Spleen (tissue), 11 donors: ENCODE measurements at regions not wholly inside any gene's neighbourhood (a gene's known extent, or its start where the extent isn't known, plus 50 kb on each side); places are given as distances from the start of the nearest gene placed in this dataset.

Experiments
- DNase-seq: peaks from one replicate; pipeline ENCODE4 v3.0.0-alpha.2; 2020
- H3K27ac ChIP-seq, 8 donors: fragments of 200-600 bp; sonication (generic) in 7 of 8; 1 replicate in 4 of 8; 2 replicates in 4 of 8; pipeline versions ENCODE4 v1.5.0 to v1.8.0; 2016 to 2021; ENCODE audit warnings: inconsistent platforms in 4 of 8, mild to moderate bottlenecking in 4 of 8, moderate library complexity in 1 of 8
- H3K27me3 ChIP-seq, 7 donors: fragments of 200-600 bp; sonication (generic) in 6 of 7; replicated peaks in 1 of 7; 1 replicate in 4 of 7; 2 replicates in 3 of 7; pipeline versions ENCODE4 v1.5.0 to v1.8.0; 2016 to 2021; ENCODE audit warnings: inconsistent platforms in 3 of 7, mild to moderate bottlenecking in 1 of 7
- H3K36me3 ChIP-seq, 6 donors: fragments of 200-600 bp; sonication (generic) in 5 of 6; 1 replicate in 4 of 6; 2 replicates in 2 of 6; pipeline versions ENCODE4 v1.5.0 to v1.8.0; 2016 to 2021; ENCODE audit warnings: inconsistent platforms in 2 of 6
- H3K4me1 ChIP-seq, 6 donors: fragments of 200-600 bp; sonication (generic) in 5 of 6; 1 replicate in 3 of 6; 2 replicates in 3 of 6; pipeline versions ENCODE4 v1.5.0 to v1.8.0; 2016 to 2021; ENCODE audit warnings: inconsistent platforms in 3 of 6
- H3K4me3 ChIP-seq, 8 donors: fragments of 200-600 bp; sonication (generic) in 7 of 8; 1 replicate in 4 of 8; 2 replicates in 4 of 8; pipeline versions ENCODE4 v1.5.0 to v1.8.0; 2016 to 2021; ENCODE audit warnings: inconsistent platforms in 4 of 8, mild to moderate bottlenecking in 4 of 8, moderate library complexity in 2 of 8
- H3K9me3 ChIP-seq, 8 donors: fragments of 200-600 bp; sonication (generic) in 7 of 8; 1 replicate in 4 of 8; 2 replicates in 4 of 8; pipeline versions ENCODE4 v1.5.0 to v1.8.0; 2016 to 2021; ENCODE audit warnings: inconsistent platforms in 4 of 8
- CTCF ChIP-seq, 11 experiments: fragments of 200-600 bp in 7 of 11; fragments of 450-650 bp in 4 of 11; sonication (generic) in 4 of 11; IDR thresholded peaks in 8 of 11; conservative IDR thresholded peaks in 3 of 11; 1 replicate in 7 of 11; 2 replicates in 4 of 11; pipeline versions ENCODE4 v1.4.0 to v1.8.0; 2016 to 2021; ENCODE audit warnings: antibody characterized with exemption in 11 of 11, inconsistent platforms in 4 of 11, mild to moderate bottlenecking in 1 of 11
- POLR2A ChIP-seq, 3 donors: fragments of 450-650 bp; IDR thresholded peaks; one replicate each; pipeline ENCODE4 v1.5.1; 2017; ENCODE audit warnings: antibody characterized with exemption in 3 of 3, mild to moderate bottlenecking in 1 of 3
- POLR2AphosphoS5 ChIP-seq, 3 donors: sonication (generic); formaldehyde crosslinking; IDR thresholded peaks; one replicate each; pipeline ENCODE4 v1.5.1; 2017; ENCODE audit warnings: antibody characterized with exemption in 3 of 3
- WGBS, 5 donors: extraction: QIAGEN DNeasy Blood & Tissue Kit in 3 of 5; methylation state at CpG; one replicate each; pipeline versions ENCODE4 v1.1.5 to v1.1.7; 2013 to 2018; 5-methylcytosine and 5-hydroxymethylcytosine counted together
- intact Hi-C: fragments of 100-400 bp; cut with DNase I; formaldehyde crosslinking; loops from one replicate; pipeline ENCODE4 v1.15.0; 2023; ENCODE audit warnings: low total_unique reads
- donor health status: healthy with polysubstance abuse.
- donor health status: DM: no; HTN: no; CAD: no; lungs with moderate emphysema.
- donor health status: DM: no; HTN: no; CAD: no.
- donor health status: Bipolar disorder and iron deficiency.
- donor health status: healthy.
- donor health status: DM: no; HTN: no; CAD: no.
- donor health status: DM: yes; HTN: yes; CAD: no.

GRCh38 chr10:56599201-56599600 is 238.1 kb upstream of the ZWINT start:
- TF ChIP-seq POLR2AphosphoS5 (IDR thresholded peaks at IDR 0.05) (no peak), POLR2A (IDR thresholded peaks at IDR 0.05) (no peak), CTCF (IDR thresholded peaks at IDR 0.05 in 8 of 11, conservative IDR thresholded peaks at IDR 0.05 in 3 of 11) (no peak)
- Histone ChIP-seq H3K27me3 (no peaks in the 10 kb centered on the region), H3K4me1 (no peaks in the 10 kb centered on the region), H3K27ac (no peak overlapping the region), H3K4me3 (no peak overlapping the region), H3K9me3 (peaks cover 0 to 5% (median 0%) of the 10 kb centered on the region in 8 donors), H3K36me3 (no peaks in the 10 kb centered on the region)
- no peak for DNase-seq
- intact Hi-C loops = no loop called here
- 34 to 82% (median 56%) methylated on average over 2 of the region's 2 CpGs for WGBS, 5 donors

GRCh38 chr10:56596257-56596656 is 235.2 kb upstream of the ZWINT start:
- 53 to 74% (median 63%) methylated on average over 4 of the region's 4 CpGs for WGBS, 5 donors
- intact Hi-C loops = no loop called here

GRCh38 chr10:56593120-56593519 is 232.1 kb upstream of the ZWINT start:
- no peaks in the 10 kb centered on the region for H3K4me1 ChIP-seq
- TF ChIP-seq POLR2AphosphoS5 (IDR thresholded peaks at IDR 0.05) (no peak), POLR2A (IDR thresholded peaks at IDR 0.05) (no peak), CTCF (IDR thresholded peaks at IDR 0.05 in 8 of 11, conservative IDR thresholded peaks at IDR 0.05 in 3 of 11) (no peak)
- H3K36me3 ChIP-seq = no peaks in the 10 kb centered on the region
- no peak overlapping the region for H3K27ac ChIP-seq
- WGBS, 5 donors = 63 to 87% (median 70%) methylated on average over 1 of the region's 1 CpG
- DNase-seq = no peak
- intact Hi-C loops = no loop called here
- peaks cover 0 to 2% (median 0%) of the 10 kb centered on the region in 8 donors for H3K9me3 ChIP-seq
- H3K4me3 ChIP-seq = no peak overlapping the region
- no peaks in the 10 kb centered on the region for H3K27me3 ChIP-seq

More at GRCh38 chr10:56596257-56596656, 235.2 kb upstream of the ZWINT start:
- H3K27me3 ChIP-seq = no peaks in the 10 kb centered on the region
- no peak for DNase-seq
- H3K4me1 ChIP-seq = no peaks in the 10 kb centered on the region
- H3K9me3 ChIP-seq = peaks cover 0 to 5% (median 0%) of the 10 kb centered on the region in 8 donors
- TF ChIP-seq POLR2AphosphoS5 (IDR thresholded peaks at IDR 0.05) = no peak
- TF ChIP-seq POLR2A (IDR thresholded peaks at IDR 0.05) = no peak
- no peak for TF ChIP-seq CTCF (IDR thresholded peaks at IDR 0.05 in 8 of 11, conservative IDR thresholded peaks at IDR 0.05 in 3 of 11)
- no peak overlapping the region for H3K27ac ChIP-seq
- H3K36me3 ChIP-seq = no peaks in the 10 kb centered on the region
- H3K4me3 ChIP-seq = no peak overlapping the region

GRCh38 chr10:56586461-56586891 is 225.4 kb upstream of the ZWINT start:
- WGBS, 5 donors = 66 to 78% (median 73%) methylated on average over 10 to 12 of the region's 12 CpGs
- no peak for DNase-seq
- H3K4me3 ChIP-seq = no peak overlapping the region
- no peak overlapping the region for H3K27ac ChIP-seq
- no peaks in the 10 kb centered on the region for H3K9me3 ChIP-seq
- intact Hi-C loops = no loop called here
- H3K4me1 ChIP-seq = no peaks in the 10 kb centered on the region
- no peaks in the 10 kb centered on the region for H3K27me3 ChIP-seq
- TF ChIP-seq POLR2AphosphoS5 (IDR thresholded peaks at IDR 0.05) (no peak), POLR2A (IDR thresholded peaks at IDR 0.05) (no peak), CTCF (IDR thresholded peaks at IDR 0.05 in 8 of 11, conservative IDR thresholded peaks at IDR 0.05 in 3 of 11) (no peak)
- H3K36me3 ChIP-seq = no peaks in the 10 kb centered on the region
